Caco-2 (cell line): ENCODE measurements at regions not wholly inside any gene's neighbourhood (a gene's known extent, or its start where the extent isn't known, plus 50 kb on each side); places are given as distances from the start of the nearest gene placed in this dataset.

Experiments
- BruUV-seq: library from RNA; stranded (reverse); fragments of 400-500 nt; replicated peaks from 2 replicates; lab custom pipeline; 2021; lab: Mats Ljungman, UMichigan
- CTCF ChIA-PET: fragments of 300-600 bp; sonication (Branson Sonifier 250); formaldehyde crosslinking; loops from one replicate; lab custom pipeline; 2022; ENCODE audit warnings: antibody characterized with exemption; lab: Charles Lee
- POLR2A ChIA-PET: fragments of 300-600 bp; sonication (Branson Sonifier 250); formaldehyde crosslinking; loops from one replicate; lab custom pipeline; 2022; ENCODE audit warnings: antibody characterized with exemption; lab: Charles Lee
- DNase-seq, 2 experiments: peaks; one replicate each; pipeline versions ENCODE4 v3.0.0 to v3.0.0-alpha.2; 2020 to 2022
- H3K27me3 ChIP-seq: replicated peaks from 2 replicates; pipeline ENCODE4 v1.6.0; 2011; ENCODE audit warnings: low read length; ENCODE audit not compliant: control insufficient read depth, insufficient read depth
- H3K36me3 ChIP-seq: 2 replicates; pipeline ENCODE4 v1.5.1; 2011; ENCODE audit warnings: low read length; ENCODE audit not compliant: control insufficient read depth, insufficient read depth
- H3K4me1 ChIP-seq: fragments of 250-450 bp; sonication (Bioruptor Pico); 2 replicates; pipeline ENCODE4 v1.5.1; 2020; ENCODE audit warnings: mild to moderate bottlenecking
- H3K4me3 ChIP-seq: 2 replicates; pipeline ENCODE4 v1.5.1; 2011; ENCODE audit warnings: low read depth, mild to moderate bottlenecking, control low read depth, low read length
- H3K9me3 ChIP-seq: fragments of 250-450 bp; sonication (Bioruptor Pico); 2 replicates; pipeline ENCODE4 v1.5.1; 2020; ENCODE audit warnings: mild to moderate bottlenecking, moderate library complexity
- H3K27ac Mint-ChIP-seq: one replicate; pipeline ENCODE4 v1.8.0; 2022; ENCODE audit warnings: mixed read lengths; ENCODE audit not compliant: unreplicated experiment
- H3K27me3 Mint-ChIP-seq: one replicate; pipeline ENCODE4 v1.8.0; 2022; ENCODE audit warnings: mixed read lengths; ENCODE audit not compliant: insufficient read depth, unreplicated experiment
- H3K36me3 Mint-ChIP-seq: one replicate; pipeline ENCODE4 v1.8.0; 2022; ENCODE audit warnings: mild to moderate bottlenecking, mixed read lengths; ENCODE audit not compliant: insufficient read depth, unreplicated experiment
- H3K4me1 Mint-ChIP-seq: one replicate; pipeline ENCODE4 v1.8.0; 2022; ENCODE audit warnings: low read depth, mixed read lengths; ENCODE audit not compliant: unreplicated experiment
- H3K4me3 Mint-ChIP-seq: one replicate; pipeline ENCODE4 v1.8.0; 2022; ENCODE audit warnings: mild to moderate bottlenecking, moderate library complexity, mixed read lengths; ENCODE audit not compliant: unreplicated experiment
- H3K9me3 Mint-ChIP-seq: one replicate; pipeline ENCODE4 v1.8.0; 2022; ENCODE audit warnings: mixed read lengths; ENCODE audit not compliant: unreplicated experiment
- intact Hi-C: fragments of 100-400 bp; cut with micrococcal nuclease; formaldehyde crosslinking; loops from one replicate; pipeline ENCODE4 v1.10.0; 2022; ENCODE audit not compliant: unreplicated experiment
- TF ChIP-seq, protein P1 (sequence below), 2 experiments: fragments of 200-600 bp in 1 of 2; IDR thresholded peaks; 1 replicate in 1 of 2; 2 replicates in 1 of 2; pipeline versions ENCODE4 v1.5.1 to v1.8.0; 2011 to 2022; ENCODE audit warnings: antibody characterized with exemption in 1 of 2, control low read depth in 1 of 2, inconsistent platforms in 1 of 2, low read depth in 1 of 2, low read length in 1 of 2, mild to moderate bottlenecking in 1 of 2, moderate library complexity in 1 of 2; ENCODE audit not compliant: insufficient read depth in 1 of 2, severe bottlenecking in 1 of 2, unreplicated experiment in 1 of 2

DNA sequence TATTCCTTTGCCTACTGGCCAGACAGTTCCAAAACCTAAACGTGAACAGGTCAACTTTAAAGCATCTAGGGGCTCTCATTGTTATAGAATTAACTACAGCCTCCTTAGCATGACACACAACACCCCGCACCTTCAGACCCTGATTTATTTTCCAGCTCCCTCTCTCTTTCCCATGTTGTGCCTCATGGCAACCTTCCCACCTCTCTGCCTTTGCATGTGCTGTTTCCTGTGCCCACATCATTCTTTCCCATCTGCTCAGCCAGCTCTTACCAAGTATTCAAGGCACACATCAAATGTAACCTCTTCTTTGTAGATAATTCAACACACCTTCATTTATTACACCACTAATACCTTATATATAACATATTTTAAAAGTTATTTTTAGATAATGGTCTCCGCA, 291.0 kb downstream of the COL12A1 start:
- Histone ChIP-seq H3K36me3 (no peaks in the 10 kb centered on the region), H3K4me3 (no peak overlapping the region), H3K9me3 (no peaks in the 10 kb centered on the region), H3K4me1 (no peaks in the 10 kb centered on the region), H3K27me3 (no peaks in the 10 kb centered on the region)
- Mint-ChIP-seq H3K27ac (no peak overlapping the region), H3K9me3 (no peaks in the 10 kb centered on the region), H3K4me3 (no peak overlapping the region), H3K27me3 (no peaks in the 10 kb centered on the region), H3K36me3 (no peaks in the 10 kb centered on the region), H3K4me1 (no peaks in the 10 kb centered on the region)
- ChIA-PET CTCF (no interaction called here), POLR2A (no interaction called here)
- no TSS peak for BruUV-seq
- TF ChIP-seq, protein P1, sequence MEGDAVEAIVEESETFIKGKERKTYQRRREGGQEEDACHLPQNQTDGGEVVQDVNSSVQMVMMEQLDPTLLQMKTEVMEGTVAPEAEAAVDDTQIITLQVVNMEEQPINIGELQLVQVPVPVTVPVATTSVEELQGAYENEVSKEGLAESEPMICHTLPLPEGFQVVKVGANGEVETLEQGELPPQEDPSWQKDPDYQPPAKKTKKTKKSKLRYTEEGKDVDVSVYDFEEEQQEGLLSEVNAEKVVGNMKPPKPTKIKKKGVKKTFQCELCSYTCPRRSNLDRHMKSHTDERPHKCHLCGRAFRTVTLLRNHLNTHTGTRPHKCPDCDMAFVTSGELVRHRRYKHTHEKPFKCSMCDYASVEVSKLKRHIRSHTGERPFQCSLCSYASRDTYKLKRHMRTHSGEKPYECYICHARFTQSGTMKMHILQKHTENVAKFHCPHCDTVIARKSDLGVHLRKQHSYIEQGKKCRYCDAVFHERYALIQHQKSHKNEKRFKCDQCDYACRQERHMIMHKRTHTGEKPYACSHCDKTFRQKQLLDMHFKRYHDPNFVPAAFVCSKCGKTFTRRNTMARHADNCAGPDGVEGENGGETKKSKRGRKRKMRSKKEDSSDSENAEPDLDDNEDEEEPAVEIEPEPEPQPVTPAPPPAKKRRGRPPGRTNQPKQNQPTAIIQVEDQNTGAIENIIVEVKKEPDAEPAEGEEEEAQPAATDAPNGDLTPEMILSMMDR (IDR thresholded peaks at IDR 0.05; ENCODE audit: insufficient read depth in 1 of 2, low read depth in 1 of 2, low read length in 1 of 2, severe bottlenecking in 1 of 2, unreplicated experiment in 1 of 2): no peak
- DNase-seq: no peak
- intact Hi-C loops: no loop called here

GRCh38 chr6:74912234-74912633, 293.6 kb downstream of the COL12A1 start:
- ChIA-PET POLR2A (no interaction called here), CTCF (no interaction called here)
- no peak for DNase-seq
- H3K9me3 Mint-ChIP-seq: no peaks in the 10 kb centered on the region
- no peaks in the 10 kb centered on the region for H3K4me1 Mint-ChIP-seq
- H3K27me3 Mint-ChIP-seq: no peaks in the 10 kb centered on the region
- no peak overlapping the region for H3K27ac Mint-ChIP-seq
- Histone ChIP-seq H3K4me1 (no peaks in the 10 kb centered on the region), H3K36me3 (no peaks in the 10 kb centered on the region), H3K4me3 (no peak overlapping the region), H3K9me3 (no peaks in the 10 kb centered on the region), H3K27me3 (no peaks in the 10 kb centered on the region)
- BruUV-seq: no TSS peak
- intact Hi-C loops: no loop called here
- H3K4me3 Mint-ChIP-seq: no peak overlapping the region
- TF ChIP-seq, protein P1 (IDR thresholded peaks at IDR 0.05; ENCODE audit: insufficient read depth in 1 of 2, low read depth in 1 of 2, low read length in 1 of 2, severe bottlenecking in 1 of 2, unreplicated experiment in 1 of 2): no peak
- H3K36me3 Mint-ChIP-seq: no peaks in the 10 kb centered on the region

GRCh38 chr6:74902846-74903245, 303.0 kb downstream of the COL12A1 start:
- TF ChIP-seq, protein P1 (IDR thresholded peaks at IDR 0.05; ENCODE audit: insufficient read depth in 1 of 2, low read depth in 1 of 2, low read length in 1 of 2, severe bottlenecking in 1 of 2, unreplicated experiment in 1 of 2): no peak
- DNase-seq: no peak
- Histone ChIP-seq H3K4me3 (no peak overlapping the region), H3K36me3 (no peaks in the 10 kb centered on the region), H3K9me3 (no peaks in the 10 kb centered on the region), H3K4me1 (no peaks in the 10 kb centered on the region), H3K27me3 (no peaks in the 10 kb centered on the region)
- no peak overlapping the region for H3K27ac Mint-ChIP-seq
- no peaks in the 10 kb centered on the region for H3K4me1 Mint-ChIP-seq
- H3K27me3 Mint-ChIP-seq: no peaks in the 10 kb centered on the region
- POLR2A ChIA-PET: no interaction called here
- peaks cover 20% of the 10 kb centered on the region for H3K9me3 Mint-ChIP-seq
- intact Hi-C loops: no loop called here
- CTCF ChIA-PET: interaction anchor here (1.5 kb wide), 1 partner anchor 306 kb away, joined by 3 read pairs; no protein-coding TSS in a partner anchor
- BruUV-seq: no TSS peak
- no peaks in the 10 kb centered on the region for H3K36me3 Mint-ChIP-seq
- no peak overlapping the region for H3K4me3 Mint-ChIP-seq
